ENCODE measurements at regions not wholly inside any gene's neighbourhood (a gene's known extent, or its start where the extent isn't known, plus 50 kb on each side); places are given as distances from the start of the nearest gene placed in this dataset.

GRCh38 chr1:191085121-191085520 is 607.5 kb upstream of the BRINP3 start:
- Histone ChIP-seq H3K4me3 (no peak overlapping the region), H3K9me3 (no peaks in the 10 kb centered on the region), H3K4me1 (no peaks in the 10 kb centered on the region), H3K9ac (ENCODE audit: low read depth in 2 of 2, low read length in 2 of 2) (no peak overlapping the region), H3K36me3 (no peaks in the 10 kb centered on the region), H3K27ac (no peak overlapping the region), H3K27me3 (no peaks in the 10 kb centered on the region)
- no peak for DNase-seq
- no peak for TF ChIP-seq CTCF (IDR thresholded peaks at IDR 0.05)
- intact Hi-C loops (cut with DNase I), result no loop called here

- Histone ChIP-seq H3K4me3 (no peak overlapping the region), H3K9me3 (no peaks in the 10 kb centered on the region), H3K36me3 (no peaks in the 10 kb centered on the region), H3K27ac (no peak overlapping the region), H3K4me1 (no peaks in the 10 kb centered on the region), H3K9ac (ENCODE audit: low read depth in 2 of 2, low read length in 2 of 2) (no peak overlapping the region), H3K27me3 (no peaks in the 10 kb centered on the region)
- intact Hi-C loops (cut with DNase I), result no loop called here
- no peak for DNase-seq
- TF ChIP-seq CTCF (IDR thresholded peaks at IDR 0.05), result no peak
Measured at GRCh38 chr1:191086910-191087309, 609.2 kb upstream of the BRINP3 start.

GRCh38 chr1:191096405-191096804 is 618.7 kb upstream of the BRINP3 start:
- Histone ChIP-seq H3K4me1 (no peaks in the 10 kb centered on the region), H3K27me3 (no peaks in the 10 kb centered on the region), H3K4me3 (no peak overlapping the region), H3K9ac (ENCODE audit: low read depth in 2 of 2, low read length in 2 of 2) (no peak overlapping the region), H3K36me3 (no peaks in the 10 kb centered on the region), H3K27ac (no peak overlapping the region), H3K9me3 (no peaks in the 10 kb centered on the region)
- DNase-seq, result no peak
- intact Hi-C loops (cut with DNase I), result no loop called here
- no peak for TF ChIP-seq CTCF (IDR thresholded peaks at IDR 0.05)

- H3K27me3 ChIP-seq, result no peaks in the 10 kb centered on the region
- intact Hi-C loops (cut with DNase I), result no loop called here
- no peaks in the 10 kb centered on the region for H3K9me3 ChIP-seq
- no peak overlapping the region for H3K27ac ChIP-seq
- H3K9ac ChIP-seq (ENCODE audit: low read depth in 2 of 2, low read length in 2 of 2), result no peak overlapping the region
- no peaks in the 10 kb centered on the region for H3K4me1 ChIP-seq
- TF ChIP-seq CTCF (IDR thresholded peaks at IDR 0.05), result no peak
- no peak for DNase-seq
- no peaks in the 10 kb centered on the region for H3K36me3 ChIP-seq
- H3K4me3 ChIP-seq, result no peak overlapping the region
Measured at GRCh38 chr1:191099696-191100095, 622.0 kb upstream of the BRINP3 start.

GRCh38 chr1:191101960-191102359 is 624.3 kb upstream of the BRINP3 start:
- TF ChIP-seq CTCF (IDR thresholded peaks at IDR 0.05), result no peak
- no peaks in the 10 kb centered on the region for H3K36me3 ChIP-seq
- intact Hi-C loops (cut with DNase I), result no loop called here
- H3K27me3 ChIP-seq, result no peaks in the 10 kb centered on the region
- no peak overlapping the region for H3K27ac ChIP-seq
- H3K4me3 ChIP-seq, result no peak overlapping the region
- no peak overlapping the region for H3K9ac ChIP-seq (ENCODE audit: low read depth in 2 of 2, low read length in 2 of 2)
- no peaks in the 10 kb centered on the region for H3K9me3 ChIP-seq
- H3K4me1 ChIP-seq, result no peaks in the 10 kb centered on the region
- DNase-seq, result no peak

GRCh38 chr1:191125950-191126349 is 648.3 kb upstream of the BRINP3 start:
- TF ChIP-seq CTCF (IDR thresholded peaks at IDR 0.05), result no peak
- Histone ChIP-seq H3K36me3 (no peaks in the 10 kb centered on the region), H3K9ac (ENCODE audit: low read depth in 2 of 2, low read length in 2 of 2) (no peak overlapping the region), H3K4me3 (no peak overlapping the region), H3K27me3 (no peaks in the 10 kb centered on the region), H3K9me3 (no peaks in the 10 kb centered on the region), H3K27ac (no peak overlapping the region), H3K4me1 (no peaks in the 10 kb centered on the region)
- intact Hi-C loops (cut with DNase I), result no loop called here
- DNase-seq, result no peak

Measured in colonic mucosa (tissue), 4 donors.